ENCODE measurements at regions not wholly inside any gene's neighbourhood (a gene's known extent, or its start where the extent isn't known, plus 50 kb on each side); places are given as distances from the start of the nearest gene placed in this dataset.

DNA sequence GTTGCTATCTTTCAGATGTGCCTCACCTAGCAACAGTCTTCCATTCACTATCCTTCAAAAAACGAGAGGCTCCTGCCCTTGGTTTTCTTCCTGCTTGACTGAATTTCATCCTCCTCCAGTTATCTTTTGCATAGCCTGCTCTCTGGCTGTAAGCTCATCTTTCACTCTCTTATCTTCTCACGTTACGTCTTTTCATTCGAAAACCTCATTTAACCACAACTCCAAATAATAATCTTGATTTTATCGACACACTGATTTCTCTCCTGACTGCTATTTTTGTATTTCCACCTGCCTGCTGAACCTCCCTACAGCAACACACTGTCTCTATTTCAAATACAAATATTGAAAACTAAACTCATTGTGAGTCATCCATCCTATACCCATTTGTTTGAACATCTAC, 230.7 kb upstream of the TMC3 start:
- Histone ChIP-seq H2AFZ (replicated peaks) (no peak overlapping the region), H3F3A (ENCODE audit: low read depth) (no peaks in the 10 kb centered on the region), H3K27ac (no peak overlapping the region), H3K79me2 (ENCODE audit: low read depth) (no peaks in the 10 kb centered on the region), H3K4me2 (no peak overlapping the region), H3K9ac (no peak overlapping the region), H3K4me3 (no peak overlapping the region), H3K4me1 (peaks cover 14% of the 10 kb centered on the region), H3K36me3 (peaks cover 4% of the 10 kb centered on the region), H3K27me3 (no peaks in the 10 kb centered on the region), H4K20me1 (ENCODE audit: low read depth) (no peaks in the 10 kb centered on the region), H3K9me3 (ENCODE audit: low read depth) (peaks cover 9% of the 10 kb centered on the region)
- peaks cover 4% of the 10 kb centered on the region for H3K27me3 Mint-ChIP-seq (ENCODE audit: insufficient read depth, low read depth)
- DNase-seq (ENCODE audit: low spot score) = no peak
- no peak overlapping the region for H3K4me3 Mint-ChIP-seq
- H3K27ac Mint-ChIP-seq = no peak overlapping the region
- H3K4me1 Mint-ChIP-seq = peaks cover 13% of the 10 kb centered on the region
- peaks cover 19% of the 10 kb centered on the region for H3K9me3 Mint-ChIP-seq
- H3K36me3 Mint-ChIP-seq = peaks cover 4% of the 10 kb centered on the region
- TF ChIP-seq EZH2 (IDR thresholded peaks at IDR 0.05) (no peak), EZH2phosphoT487 (IDR thresholded peaks at IDR 0.05) (no peak)
- TF ChIP-seq, protein P1, sequence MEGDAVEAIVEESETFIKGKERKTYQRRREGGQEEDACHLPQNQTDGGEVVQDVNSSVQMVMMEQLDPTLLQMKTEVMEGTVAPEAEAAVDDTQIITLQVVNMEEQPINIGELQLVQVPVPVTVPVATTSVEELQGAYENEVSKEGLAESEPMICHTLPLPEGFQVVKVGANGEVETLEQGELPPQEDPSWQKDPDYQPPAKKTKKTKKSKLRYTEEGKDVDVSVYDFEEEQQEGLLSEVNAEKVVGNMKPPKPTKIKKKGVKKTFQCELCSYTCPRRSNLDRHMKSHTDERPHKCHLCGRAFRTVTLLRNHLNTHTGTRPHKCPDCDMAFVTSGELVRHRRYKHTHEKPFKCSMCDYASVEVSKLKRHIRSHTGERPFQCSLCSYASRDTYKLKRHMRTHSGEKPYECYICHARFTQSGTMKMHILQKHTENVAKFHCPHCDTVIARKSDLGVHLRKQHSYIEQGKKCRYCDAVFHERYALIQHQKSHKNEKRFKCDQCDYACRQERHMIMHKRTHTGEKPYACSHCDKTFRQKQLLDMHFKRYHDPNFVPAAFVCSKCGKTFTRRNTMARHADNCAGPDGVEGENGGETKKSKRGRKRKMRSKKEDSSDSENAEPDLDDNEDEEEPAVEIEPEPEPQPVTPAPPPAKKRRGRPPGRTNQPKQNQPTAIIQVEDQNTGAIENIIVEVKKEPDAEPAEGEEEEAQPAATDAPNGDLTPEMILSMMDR (IDR thresholded peaks at IDR 0.05) = no peak

DNA sequence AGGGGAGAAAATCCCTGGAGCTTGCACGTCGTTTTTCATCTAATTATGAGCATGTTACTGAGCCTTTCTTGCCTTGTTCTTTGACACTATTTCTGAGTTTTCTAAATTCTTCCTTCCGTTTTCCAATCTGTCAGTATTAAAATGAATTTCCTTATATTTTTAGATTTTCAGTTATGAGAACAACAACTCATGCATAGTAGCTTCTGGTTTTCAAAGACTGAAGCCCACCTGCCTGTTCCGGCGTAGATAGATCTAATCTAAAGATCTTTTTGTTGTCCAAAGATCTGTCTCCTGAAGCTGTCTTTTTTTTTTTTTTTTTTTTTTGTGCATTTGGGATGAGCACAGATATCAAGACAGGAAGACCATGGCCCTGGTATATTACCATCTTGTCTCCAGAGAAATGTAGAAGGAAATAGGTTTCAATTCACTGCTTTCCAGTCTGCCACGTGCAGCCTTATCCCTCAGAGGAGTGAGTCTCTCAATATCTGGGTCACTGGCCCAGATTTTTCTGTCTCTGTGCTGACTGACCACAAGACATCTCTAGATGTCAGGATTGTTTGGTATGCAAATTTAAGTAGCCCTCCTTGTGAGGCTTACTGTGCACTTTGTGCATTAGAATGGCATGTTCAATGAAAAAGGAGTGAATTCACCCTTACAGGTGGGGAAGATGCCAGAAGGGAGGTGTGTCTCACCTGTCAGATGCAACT, 222.3 kb upstream of the TMC3 start:
- no peaks in the 10 kb centered on the region for H3K36me3 ChIP-seq
- no peak overlapping the region for H3K9ac ChIP-seq
- H3K79me2 ChIP-seq (ENCODE audit: low read depth) = no peaks in the 10 kb centered on the region
- peaks cover 20% of the 10 kb centered on the region for H3K9me3 Mint-ChIP-seq
- H3K4me3 ChIP-seq = no peak overlapping the region
- peaks cover 7% of the 10 kb centered on the region for H3K36me3 Mint-ChIP-seq
- TF ChIP-seq EZH2phosphoT487 (IDR thresholded peaks at IDR 0.05) = no peak
- TF ChIP-seq EZH2 (IDR thresholded peaks at IDR 0.05) = no peak
- TF ChIP-seq, protein P1 (IDR thresholded peaks at IDR 0.05) = no peak
- H3K4me3 Mint-ChIP-seq = no peak overlapping the region
- no peaks in the 10 kb centered on the region for H3K4me1 Mint-ChIP-seq
- H2AFZ ChIP-seq (replicated peaks) = no peak overlapping the region
- H3K27me3 ChIP-seq = no peaks in the 10 kb centered on the region
- no peaks in the 10 kb centered on the region for H3K4me1 ChIP-seq
- H3K27ac Mint-ChIP-seq = no peak overlapping the region
- no peaks in the 10 kb centered on the region for H4K20me1 ChIP-seq (ENCODE audit: low read depth)
- no peaks in the 10 kb centered on the region for H3K27me3 Mint-ChIP-seq (ENCODE audit: insufficient read depth, low read depth)
- H3K27ac ChIP-seq = no peak overlapping the region
- no peaks in the 10 kb centered on the region for H3F3A ChIP-seq (ENCODE audit: low read depth)
- DNase-seq (ENCODE audit: low spot score) = no peak
- H3K9me3 ChIP-seq (ENCODE audit: low read depth) = peaks cover 13% of the 10 kb centered on the region
- H3K4me2 ChIP-seq = no peak overlapping the region

DNA sequence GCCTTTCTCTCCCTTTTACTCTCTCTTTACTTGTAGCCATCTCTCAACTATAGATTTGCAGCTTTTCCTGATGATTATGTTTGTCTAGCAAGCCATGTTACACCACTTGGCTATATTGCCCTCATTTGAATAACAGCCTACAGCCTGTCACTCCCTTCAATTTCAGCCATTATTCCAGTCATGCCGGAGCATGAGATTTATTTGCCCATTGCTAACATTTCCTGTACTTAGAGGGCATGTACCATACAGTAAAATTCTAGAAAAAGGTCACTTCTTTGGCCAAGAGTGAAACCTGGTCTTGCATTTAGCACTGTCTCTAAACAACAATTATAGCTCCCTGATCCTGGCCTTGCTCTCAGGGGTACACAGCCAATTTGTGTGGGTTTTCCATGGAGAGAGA, 221.7 kb upstream of the TMC3 start:
- H3K4me3 Mint-ChIP-seq = no peak overlapping the region
- Histone ChIP-seq H3K4me3 (no peak overlapping the region), H3K79me2 (ENCODE audit: low read depth) (no peaks in the 10 kb centered on the region), H4K20me1 (ENCODE audit: low read depth) (no peaks in the 10 kb centered on the region), H3K9ac (no peak overlapping the region), H3K27ac (no peak overlapping the region), H3K9me3 (ENCODE audit: low read depth) (peaks cover 12% of the 10 kb centered on the region), H3K4me2 (no peak overlapping the region), H3K27me3 (no peaks in the 10 kb centered on the region), H2AFZ (replicated peaks) (no peak overlapping the region), H3K4me1 (no peaks in the 10 kb centered on the region), H3F3A (ENCODE audit: low read depth) (no peaks in the 10 kb centered on the region), H3K36me3 (no peaks in the 10 kb centered on the region)
- H3K27me3 Mint-ChIP-seq (ENCODE audit: insufficient read depth, low read depth) = no peaks in the 10 kb centered on the region
- TF ChIP-seq, protein P1 (IDR thresholded peaks at IDR 0.05) = no peak
- TF ChIP-seq EZH2phosphoT487 (IDR thresholded peaks at IDR 0.05) (no peak), EZH2 (IDR thresholded peaks at IDR 0.05) (no peak)
- H3K9me3 Mint-ChIP-seq = peaks cover 17% of the 10 kb centered on the region
- H3K36me3 Mint-ChIP-seq = peaks cover 6% of the 10 kb centered on the region
- no peak overlapping the region for H3K27ac Mint-ChIP-seq
- DNase-seq (ENCODE audit: low spot score) = no peak
- no peaks in the 10 kb centered on the region for H3K4me1 Mint-ChIP-seq

All from neural progenitor cell (in vitro differentiated cells).